SH-SY5Y (cell line): ENCODE measurements at regions not wholly inside any gene's neighbourhood (a gene's known extent, or its start where the extent isn't known, plus 50 kb on each side); places are given as distances from the start of the nearest gene placed in this dataset.

Source experiments
- GATA2 ChIP-seq: IDR thresholded peaks from 2 replicates; pipeline ENCODE4 v1.6.1; 2011; ENCODE audit warnings: mild to moderate bottlenecking, low read depth, low read length
- GATA3 ChIP-seq: IDR thresholded peaks from 2 replicates; pipeline ENCODE4 v1.6.1; 2011; ENCODE audit warnings: low read depth, mild to moderate bottlenecking, low read length, moderate library complexity

DNA sequence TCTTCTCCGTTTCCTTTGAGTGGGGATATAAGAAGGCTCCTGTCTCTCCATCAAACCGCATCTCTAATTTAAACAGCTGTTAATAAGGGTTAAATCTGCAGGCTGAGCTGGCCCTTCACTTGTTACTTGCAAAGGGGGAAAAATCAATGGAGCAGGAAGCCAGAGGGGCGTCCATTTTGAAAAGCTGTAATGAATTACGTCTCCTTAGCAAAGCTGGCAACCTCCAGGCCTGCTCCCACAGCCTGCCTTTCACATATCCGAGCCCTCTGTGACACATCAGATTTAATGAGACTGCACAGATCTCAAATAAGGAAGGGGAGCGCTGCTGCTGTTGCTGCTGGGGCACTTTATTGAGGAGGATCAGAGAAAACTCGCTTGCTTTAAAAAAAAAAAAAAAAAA lies 320.8 kb downstream of the BLID start:
- TF ChIP-seq GATA2 (no peak), GATA3 (no peak)

DNA sequence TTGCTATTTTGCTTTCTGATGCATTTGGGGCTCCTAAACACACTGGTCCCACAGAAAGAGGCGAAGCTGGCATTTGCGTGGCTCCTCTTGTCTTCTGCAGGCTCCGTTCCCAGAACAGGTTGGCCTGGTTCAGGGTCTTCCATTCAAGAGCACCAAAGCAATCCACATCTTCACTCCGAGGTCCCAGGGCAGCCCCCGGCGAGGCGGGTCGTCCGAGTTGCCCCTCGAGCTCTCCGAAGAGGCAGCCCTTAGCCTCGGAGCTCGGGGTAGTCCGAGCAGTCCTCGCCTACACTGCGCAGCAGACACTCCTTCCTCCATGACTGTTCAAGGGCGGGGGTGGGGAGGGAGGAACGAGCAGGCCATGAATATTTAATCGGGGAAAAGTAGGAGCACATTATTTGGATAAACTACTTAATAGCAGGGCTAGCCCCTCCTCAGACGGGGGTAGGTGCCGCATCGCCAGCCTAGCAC lies 321.3 kb downstream of the BLID start:
- TF ChIP-seq GATA3: no peak
- no peak for TF ChIP-seq GATA2

DNA sequence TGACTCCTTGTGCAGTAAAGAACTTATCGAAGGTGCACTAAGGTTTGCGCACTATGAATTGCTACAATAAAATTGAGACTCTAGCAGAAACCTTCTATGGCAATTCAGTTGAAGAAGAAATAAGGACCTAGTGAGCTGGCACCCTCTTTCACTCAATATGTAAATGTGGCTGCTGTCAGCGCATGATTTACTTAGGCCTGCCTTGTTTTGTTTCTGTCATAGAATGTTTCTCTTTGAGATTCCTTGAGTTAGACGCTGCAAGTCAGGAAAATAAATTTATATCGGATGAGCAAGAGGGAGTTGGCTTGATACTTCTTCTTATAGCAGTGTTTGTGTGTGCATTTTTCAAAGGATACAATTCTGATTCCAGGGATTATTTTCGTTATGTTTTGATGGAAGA lies 322.1 kb downstream of the BLID start:
- no peak for TF ChIP-seq GATA2
- no peak for TF ChIP-seq GATA3

DNA sequence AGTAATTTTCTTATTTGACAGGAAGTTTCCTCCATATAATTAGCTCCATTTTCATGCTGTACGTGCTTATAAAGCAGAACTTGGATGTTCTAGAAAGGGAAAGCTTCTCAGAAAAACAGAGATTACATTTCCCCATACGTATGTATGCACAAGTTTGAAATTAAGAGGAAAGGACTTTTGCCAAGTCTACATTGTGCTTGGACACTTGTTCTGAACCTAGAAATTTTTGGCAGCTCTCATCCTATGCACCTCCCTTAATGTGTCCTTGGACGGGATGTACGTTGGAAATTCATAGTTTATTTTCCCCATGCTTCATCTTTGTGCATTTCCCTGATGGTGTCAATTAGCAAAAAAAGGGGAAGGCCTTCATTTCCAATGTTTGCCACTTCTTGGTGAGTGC lies 322.7 kb downstream of the BLID start:
- TF ChIP-seq GATA2 (no peak), GATA3 (no peak)

DNA sequence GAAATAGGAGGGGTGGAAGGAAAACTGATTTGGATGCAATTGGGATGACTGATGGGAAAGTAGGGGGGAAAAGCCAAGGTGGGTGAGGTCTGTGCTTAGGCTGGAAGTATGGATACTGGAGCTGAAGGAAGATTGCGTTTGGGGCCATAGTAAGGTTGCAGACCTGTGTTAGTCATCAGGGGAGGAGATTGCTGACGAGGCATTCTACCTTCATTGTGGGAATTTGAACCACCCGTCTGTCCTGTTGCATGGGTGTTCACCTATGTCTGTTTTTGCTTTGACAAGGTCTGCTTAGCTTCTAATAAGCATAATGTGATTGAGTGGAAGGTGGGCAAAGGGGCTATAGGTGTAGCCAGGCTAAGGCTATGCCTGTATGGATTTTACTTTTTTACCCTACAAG lies 323.8 kb downstream of the BLID start:
- no peak for TF ChIP-seq GATA2
- no peak for TF ChIP-seq GATA3

DNA sequence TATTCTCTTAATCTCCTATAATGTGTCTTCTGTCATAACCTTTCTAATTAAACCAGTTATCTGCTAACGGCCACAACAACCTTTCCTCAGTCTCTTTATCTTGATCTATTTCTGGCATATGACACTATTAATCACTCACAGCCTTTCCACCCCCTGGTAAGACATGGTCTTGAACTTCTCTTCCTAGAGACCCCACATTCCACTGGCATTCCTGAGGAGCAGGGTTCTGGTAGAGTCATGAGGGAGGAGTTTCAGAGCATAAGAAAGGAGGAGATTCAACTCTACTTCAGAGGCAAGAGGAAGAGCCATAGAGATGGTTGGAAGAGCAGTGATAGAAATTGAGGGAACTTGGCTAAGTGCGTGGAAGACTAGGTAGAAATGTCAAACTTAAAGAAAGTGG lies 325.6 kb downstream of the BLID start:
- no peak for TF ChIP-seq GATA2
- TF ChIP-seq GATA3: no peak

DNA sequence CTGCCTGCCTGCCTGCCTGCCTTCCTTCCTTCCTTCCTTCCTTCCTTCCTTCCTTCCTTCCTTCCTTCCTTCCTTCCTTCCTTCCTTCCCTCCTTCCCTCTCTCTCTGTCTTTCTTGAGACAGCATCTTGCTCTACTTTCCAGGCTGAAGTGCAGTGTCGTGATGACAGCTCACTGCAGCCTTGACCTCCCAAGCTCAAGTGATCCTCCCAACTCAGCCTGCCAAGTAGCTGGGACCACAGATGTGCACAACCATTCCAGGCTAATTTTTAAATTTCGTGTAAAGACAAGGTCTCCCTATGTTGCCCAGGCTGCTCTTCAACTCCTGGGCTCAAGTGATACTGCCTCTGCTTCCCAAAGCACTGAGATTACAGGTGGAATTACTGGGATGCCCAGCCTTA lies 328.2 kb upstream of the SORL1-AS1 start:
- TF ChIP-seq GATA2: no peak
- TF ChIP-seq GATA3: no peak

DNA sequence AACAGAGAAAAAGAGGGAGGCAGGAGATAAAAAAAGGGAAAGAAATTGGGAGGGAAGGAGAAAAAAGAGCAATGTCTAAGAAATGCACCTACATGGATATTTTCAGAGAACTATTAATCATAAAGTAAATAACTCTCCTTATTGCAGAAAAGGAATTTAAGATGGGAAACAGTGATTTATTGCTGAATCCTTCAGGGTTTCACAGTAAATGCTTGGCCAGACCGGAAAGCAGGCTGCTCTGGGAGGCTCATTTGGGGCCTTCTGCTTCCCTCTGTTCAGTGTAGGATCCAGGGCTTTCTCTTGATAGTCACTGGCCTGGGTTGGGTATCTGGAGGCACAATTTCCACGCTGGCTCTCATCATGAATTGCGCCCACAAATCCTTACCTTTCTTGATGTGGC lies 324.3 kb upstream of the SORL1-AS1 start:
- TF ChIP-seq GATA2 (no peak), GATA3 (no peak)

DNA sequence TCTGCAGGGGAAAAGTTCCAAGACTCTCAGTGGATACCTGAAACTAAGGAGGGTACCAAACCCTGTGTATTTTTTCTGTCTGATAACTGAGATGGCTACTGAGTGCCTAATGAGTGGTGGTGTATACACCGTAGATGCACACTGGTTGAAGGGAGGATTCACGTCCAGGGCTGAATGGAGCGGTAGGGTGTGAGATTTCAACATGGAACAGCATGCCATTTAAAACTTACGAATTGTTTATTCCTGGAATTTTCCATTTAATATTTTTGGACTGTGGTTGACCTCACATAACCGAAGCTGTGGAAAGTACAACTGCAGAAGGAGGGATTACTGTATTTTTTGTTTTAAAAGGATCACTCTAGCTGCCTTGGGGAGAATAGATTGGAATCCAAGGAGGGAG lies 322.5 kb upstream of the SORL1-AS1 start:
- TF ChIP-seq GATA2: no peak
- no peak for TF ChIP-seq GATA3

DNA sequence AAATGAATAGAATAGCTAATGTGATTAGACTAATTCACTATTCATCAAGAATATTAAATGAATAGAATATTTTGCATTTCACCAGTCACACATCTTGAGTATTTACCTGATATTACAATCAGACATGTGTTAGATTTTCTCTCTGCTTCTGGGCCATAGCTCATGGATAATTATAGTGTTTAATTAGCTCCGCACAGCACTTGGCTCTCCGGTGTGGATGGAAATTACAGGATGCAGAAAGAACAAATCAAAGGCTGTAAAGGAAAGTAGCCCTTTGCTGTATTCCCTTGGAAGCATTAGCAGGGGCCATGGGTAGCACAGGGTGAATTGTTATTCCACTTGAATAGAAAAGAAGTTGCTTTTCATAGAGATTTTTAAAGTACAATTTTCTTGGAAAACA lies 320.3 kb upstream of the SORL1-AS1 start:
- TF ChIP-seq GATA3 (no peak), GATA2 (no peak)

DNA sequence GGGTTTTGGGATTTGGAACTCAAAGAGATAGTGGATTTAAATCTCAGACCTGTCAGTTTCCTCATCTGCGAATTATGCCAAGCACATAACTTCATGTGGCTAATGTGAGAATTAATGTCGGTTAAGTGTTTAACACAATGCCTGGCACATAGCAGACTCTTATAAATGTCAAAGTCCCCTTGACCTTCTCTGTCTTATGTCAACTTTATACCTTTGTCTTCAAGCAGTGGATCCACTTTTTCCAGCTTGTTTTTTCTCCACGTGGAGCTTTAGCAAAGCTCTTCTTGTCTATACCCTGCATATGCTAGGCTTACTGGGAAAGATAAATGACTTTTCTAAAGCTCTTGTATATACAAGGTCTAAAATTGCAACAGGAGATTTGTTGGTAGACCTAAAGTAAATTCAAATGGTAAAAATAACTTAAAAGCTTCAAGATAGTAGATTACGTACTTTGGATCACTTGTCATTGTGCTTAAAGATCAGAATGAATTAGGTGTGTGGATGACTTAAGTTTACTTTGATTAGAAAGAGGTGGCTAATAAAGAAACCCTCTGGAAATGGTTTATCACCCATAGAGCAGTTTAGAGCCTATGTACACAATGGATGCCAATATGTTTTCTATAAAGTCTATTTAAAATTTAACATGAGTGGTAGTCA lies 318.3 kb upstream of the SORL1-AS1 start:
- no peak for TF ChIP-seq GATA3
- TF ChIP-seq GATA2: no peak

DNA sequence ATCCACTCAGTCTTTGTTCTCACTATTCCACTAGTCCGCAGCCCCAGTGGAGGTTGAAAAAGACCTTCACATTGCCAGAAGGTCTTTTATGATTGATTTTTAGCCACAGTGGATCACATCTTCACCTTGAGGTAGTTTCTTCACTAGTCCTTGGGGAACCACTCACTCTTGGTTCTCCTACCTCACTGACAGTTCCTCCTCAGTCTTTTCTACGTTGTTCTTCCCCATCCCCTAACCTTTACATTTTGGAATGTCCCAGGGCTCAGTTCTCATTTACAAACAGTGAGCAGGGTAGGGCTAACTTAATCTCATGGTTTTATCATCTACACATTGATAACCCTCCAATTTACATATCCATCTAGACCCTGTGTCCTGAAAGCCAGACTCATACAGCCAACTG lies 316.4 kb upstream of the SORL1-AS1 start:
- TF ChIP-seq GATA2 (no peak), GATA3 (no peak)

DNA sequence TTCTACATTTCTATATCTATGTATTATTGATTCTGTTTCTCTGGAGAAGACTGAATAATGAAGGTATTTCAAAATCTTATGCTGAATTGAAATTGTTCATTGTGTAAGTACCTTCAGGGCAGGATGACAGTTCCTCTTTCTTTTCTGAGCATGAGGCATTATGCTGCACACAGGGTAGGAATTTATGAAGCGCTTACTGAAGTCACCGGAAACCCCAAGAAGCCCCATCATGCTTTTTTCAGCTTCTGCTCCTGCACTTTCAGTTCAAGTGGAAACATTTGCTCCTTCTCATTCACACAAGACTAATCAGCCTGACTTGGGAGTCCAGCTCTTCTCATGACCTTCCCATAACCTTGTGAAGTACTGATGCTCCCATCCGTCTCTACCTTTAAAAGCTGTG lies 314.7 kb upstream of the SORL1-AS1 start:
- no peak for TF ChIP-seq GATA3
- no peak for TF ChIP-seq GATA2

DNA sequence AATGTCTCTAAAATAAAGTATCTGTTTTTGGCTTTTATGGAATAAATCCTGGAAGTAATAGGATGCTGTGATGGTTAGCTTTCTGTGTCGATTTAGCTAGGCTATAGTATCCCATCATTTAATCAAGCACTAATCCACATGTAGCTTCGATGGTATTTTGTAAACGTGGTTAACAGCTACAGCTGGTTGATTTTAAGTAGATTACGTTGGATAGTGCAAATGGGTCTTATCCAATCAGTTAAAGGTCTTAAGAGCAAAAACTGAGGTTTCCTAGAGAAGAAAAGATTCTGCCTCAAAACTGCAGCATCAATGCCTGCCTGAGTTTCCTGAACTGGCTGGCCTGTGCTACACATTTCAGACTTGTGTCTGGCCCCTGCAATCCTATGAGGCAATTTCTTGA lies 314.2 kb upstream of the SORL1-AS1 start:
- TF ChIP-seq GATA2 (no peak), GATA3 (no peak)

DNA sequence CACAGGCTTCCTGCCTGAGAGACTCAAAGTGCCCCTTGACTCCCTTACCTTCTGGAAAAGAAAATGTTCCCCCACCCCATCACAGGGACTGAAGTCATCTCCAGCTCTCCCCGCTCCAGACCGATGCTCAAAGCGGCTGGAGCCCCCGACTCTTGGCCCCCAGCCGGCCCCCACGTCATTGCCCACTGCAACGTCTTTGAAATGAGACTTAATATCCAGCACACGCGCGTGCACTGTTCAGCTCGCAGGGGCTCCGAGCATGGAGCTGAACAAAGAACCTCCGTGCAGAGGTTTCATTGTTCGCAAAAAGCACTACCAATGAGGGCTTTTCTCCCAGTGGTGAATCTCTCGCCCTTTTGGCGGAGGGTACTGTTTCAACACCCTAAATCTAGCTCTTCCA lies 313.4 kb upstream of the SORL1-AS1 start:
- TF ChIP-seq GATA2 (no peak), GATA3 (no peak)

DNA sequence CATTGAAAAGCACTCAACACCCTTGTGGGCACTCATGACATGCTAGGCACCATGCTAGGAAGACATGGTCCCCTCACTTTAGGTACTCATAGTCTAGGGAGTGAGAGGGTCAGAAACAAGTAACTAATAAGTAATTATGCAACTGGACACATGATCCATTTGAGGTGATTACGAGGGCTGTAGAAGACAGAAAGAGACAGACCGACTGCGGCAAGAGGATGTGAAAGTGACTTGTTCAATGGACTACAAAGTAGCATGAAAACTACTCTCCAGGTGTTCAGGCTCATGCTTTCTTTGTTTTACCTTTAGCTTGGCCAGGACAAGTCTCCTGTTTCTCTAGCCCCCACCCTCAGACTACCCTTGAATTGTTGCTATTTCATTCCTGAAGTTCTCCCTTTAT lies 310.8 kb upstream of the SORL1-AS1 start:
- TF ChIP-seq GATA2: no peak
- no peak for TF ChIP-seq GATA3
